Breast epithelium (tissue), 4 donors: ENCODE measurements at regions not wholly inside any gene's neighbourhood (a gene's known extent, or its start where the extent isn't known, plus 50 kb on each side); places are given as distances from the start of the nearest gene placed in this dataset.
A peak's percentile ranks its signal among the peaks of the same experiment; 100 is the strongest.

Experiments used
- DNase-seq, 2 donors: peaks; one replicate each; pipeline ENCODE4 v3.0.0-alpha.2; 2019; ENCODE audit warnings: low spot score in 2 of 2
- H3K27ac ChIP-seq, 2 donors: fragments of 200-600 bp; sonication (generic) in 1 of 2; one replicate each; pipeline ENCODE4 v1.5.1; 2016 to 2019; ENCODE audit warnings: mild to moderate bottlenecking in 1 of 2
- H3K27me3 ChIP-seq, 2 donors: fragments of 200-600 bp; sonication (generic) in 1 of 2; one replicate each; pipeline versions ENCODE4 v1.5.1 to v1.6.0; 2017 to 2019; ENCODE audit warnings: control low read depth in 1 of 2, mild to moderate bottlenecking in 1 of 2
- H3K36me3 ChIP-seq: fragments of 200-600 bp; one replicate; pipeline ENCODE4 v1.5.1; 2019
- H3K4me1 ChIP-seq, 2 donors: fragments of 200-600 bp; sonication (generic); one replicate each; pipeline ENCODE4 v1.5.1; 2016 to 2019; ENCODE audit warnings: control low read depth in 1 of 2
- H3K4me3 ChIP-seq, 3 donors: fragments of 200-600 bp; sonication (generic); 1 replicate in 2 of 3; 2 replicates in 1 of 3; pipeline ENCODE4 v1.5.1; 2016 to 2019; ENCODE audit warnings: mild to moderate bottlenecking in 3 of 3, moderate library complexity in 2 of 3
- H3K9me3 ChIP-seq, 2 donors: fragments of 200-600 bp; sonication (generic) in 1 of 2; one replicate each; pipeline ENCODE4 v1.5.1; 2016 to 2019; ENCODE audit warnings: control low read depth in 1 of 2
- POLR2A ChIP-seq: fragments of 450-650 bp; IDR thresholded peaks from one replicate; pipeline ENCODE4 v1.6.1; 2016; ENCODE audit warnings: antibody characterized with exemption, mild to moderate bottlenecking, moderate library complexity
- POLR2AphosphoS5 ChIP-seq, 3 donors: sonication (generic); formaldehyde crosslinking; IDR thresholded peaks; one replicate each; pipeline ENCODE4 v1.6.1; 2017; ENCODE audit warnings: antibody characterized with exemption in 3 of 3
- intact Hi-C: fragments of 100-400 bp; cut with DNase I; formaldehyde crosslinking; loops from one replicate; pipeline ENCODE4 v1.15.1; 2023; ENCODE audit warnings: low total_unique reads
- TF ChIP-seq, protein P1 (sequence below), 3 donors: fragments of 450-650 bp; IDR thresholded peaks; one replicate each; pipeline ENCODE4 v1.5.1; 2016 to 2017; ENCODE audit warnings: antibody characterized with exemption in 3 of 3, mild to moderate bottlenecking in 3 of 3, moderate library complexity in 3 of 3

DNA sequence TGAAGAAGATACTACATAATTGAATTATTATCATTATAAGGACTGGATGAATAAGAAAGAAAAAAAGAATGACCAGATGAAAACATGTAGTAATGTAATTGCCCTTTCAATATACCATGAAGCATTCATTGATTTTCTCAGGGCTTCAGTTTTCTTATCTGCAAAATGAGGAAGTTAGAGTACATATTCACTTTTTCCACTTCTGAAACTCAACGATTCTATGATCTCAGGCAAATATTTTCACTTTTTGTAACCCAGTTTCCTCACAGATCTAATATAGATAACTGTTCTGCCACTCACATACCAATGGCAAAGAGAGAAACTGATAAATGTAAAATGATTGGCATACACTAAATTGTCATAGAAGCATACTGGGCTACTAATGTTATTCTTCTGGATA lies 856.6 kb upstream of the KLHL1 start:
- Histone ChIP-seq H3K27me3 (no peaks in the 10 kb centered on the region), H3K36me3 (no peaks in the 10 kb centered on the region), H3K27ac (no peak overlapping the region), H3K9me3 (no peaks in the 10 kb centered on the region), H3K4me1 (no peaks in the 10 kb centered on the region), H3K4me3 (no peak overlapping the region)
- no peak for DNase-seq
- TF ChIP-seq POLR2AphosphoS5 (IDR thresholded peaks at IDR 0.05) (no peak), POLR2A (no peak)
- TF ChIP-seq, protein P1, sequence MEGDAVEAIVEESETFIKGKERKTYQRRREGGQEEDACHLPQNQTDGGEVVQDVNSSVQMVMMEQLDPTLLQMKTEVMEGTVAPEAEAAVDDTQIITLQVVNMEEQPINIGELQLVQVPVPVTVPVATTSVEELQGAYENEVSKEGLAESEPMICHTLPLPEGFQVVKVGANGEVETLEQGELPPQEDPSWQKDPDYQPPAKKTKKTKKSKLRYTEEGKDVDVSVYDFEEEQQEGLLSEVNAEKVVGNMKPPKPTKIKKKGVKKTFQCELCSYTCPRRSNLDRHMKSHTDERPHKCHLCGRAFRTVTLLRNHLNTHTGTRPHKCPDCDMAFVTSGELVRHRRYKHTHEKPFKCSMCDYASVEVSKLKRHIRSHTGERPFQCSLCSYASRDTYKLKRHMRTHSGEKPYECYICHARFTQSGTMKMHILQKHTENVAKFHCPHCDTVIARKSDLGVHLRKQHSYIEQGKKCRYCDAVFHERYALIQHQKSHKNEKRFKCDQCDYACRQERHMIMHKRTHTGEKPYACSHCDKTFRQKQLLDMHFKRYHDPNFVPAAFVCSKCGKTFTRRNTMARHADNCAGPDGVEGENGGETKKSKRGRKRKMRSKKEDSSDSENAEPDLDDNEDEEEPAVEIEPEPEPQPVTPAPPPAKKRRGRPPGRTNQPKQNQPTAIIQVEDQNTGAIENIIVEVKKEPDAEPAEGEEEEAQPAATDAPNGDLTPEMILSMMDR (IDR thresholded peaks at IDR 0.05), result no peak
- intact Hi-C loops, result no loop called here

DNA sequence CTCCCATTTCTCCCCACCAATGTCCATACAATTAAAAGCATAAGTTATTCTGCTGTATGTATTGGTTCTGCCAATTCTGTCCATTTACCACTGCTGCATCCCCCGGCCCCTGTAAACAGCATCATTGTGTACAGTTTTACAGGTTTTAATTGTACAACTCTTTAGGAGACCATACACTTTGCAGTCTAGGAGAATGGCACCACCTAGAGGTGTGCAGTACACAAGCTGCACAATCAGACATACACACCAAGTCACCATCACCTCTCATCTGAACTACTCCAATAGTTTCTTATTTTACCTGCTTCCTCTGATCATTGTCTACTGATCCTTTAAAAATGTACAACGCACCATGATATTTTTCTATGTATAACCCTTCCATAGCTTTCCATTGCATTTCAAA lies 855.9 kb upstream of the KLHL1 start:
- no peaks in the 10 kb centered on the region for H3K27me3 ChIP-seq
- no peak overlapping the region for H3K4me3 ChIP-seq
- DNase-seq, result no peak
- no peak overlapping the region for H3K27ac ChIP-seq
- H3K4me1 ChIP-seq, result no peaks in the 10 kb centered on the region
- TF ChIP-seq POLR2AphosphoS5 (IDR thresholded peaks at IDR 0.05), result no peak
- TF ChIP-seq, protein P1 (IDR thresholded peaks at IDR 0.05), result no peak
- no peak for TF ChIP-seq POLR2A
- intact Hi-C loops, result no loop called here
- H3K36me3 ChIP-seq, result no peaks in the 10 kb centered on the region
- H3K9me3 ChIP-seq, result no peaks in the 10 kb centered on the region

DNA sequence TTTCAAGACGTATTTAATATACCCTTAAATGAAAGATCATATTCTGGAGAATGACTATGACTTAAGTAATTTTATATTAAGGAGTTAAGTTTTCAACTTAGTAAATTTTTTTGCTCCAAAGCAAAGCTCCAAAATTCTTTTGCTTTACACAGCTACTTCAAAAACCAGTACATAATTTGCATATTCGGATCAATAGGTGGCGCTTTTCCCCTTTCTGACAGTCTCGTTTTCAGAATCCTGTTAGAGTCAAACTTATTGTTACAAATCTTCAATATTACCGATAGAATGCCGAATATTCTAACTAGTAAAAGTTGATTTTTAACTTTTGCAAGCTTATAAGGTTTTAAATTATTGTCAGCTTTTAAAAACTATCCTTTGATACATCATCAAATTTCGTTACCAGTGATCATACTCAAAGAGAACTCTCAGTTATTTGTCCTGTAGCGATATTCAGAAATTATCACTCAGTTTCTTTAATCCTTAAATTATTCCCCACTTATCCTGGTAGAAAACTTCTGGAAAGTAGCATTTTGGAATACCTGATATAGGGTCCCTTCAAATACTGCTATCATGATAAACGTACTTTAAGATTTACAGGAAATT lies 852.7 kb upstream of the KLHL1 start:
- Histone ChIP-seq H3K27me3 (no peaks in the 10 kb centered on the region), H3K9me3 (no peaks in the 10 kb centered on the region), H3K36me3 (no peaks in the 10 kb centered on the region), H3K4me3 (no peak overlapping the region), H3K4me1 (no peaks in the 10 kb centered on the region), H3K27ac (no peak overlapping the region)
- TF ChIP-seq, protein P1 (IDR thresholded peaks at IDR 0.05), result peak in 1 of 3 donors; percentile 24
- no peak for TF ChIP-seq POLR2AphosphoS5 (IDR thresholded peaks at IDR 0.05)
- DNase-seq, result no peak
- intact Hi-C loops, result no loop called here

DNA sequence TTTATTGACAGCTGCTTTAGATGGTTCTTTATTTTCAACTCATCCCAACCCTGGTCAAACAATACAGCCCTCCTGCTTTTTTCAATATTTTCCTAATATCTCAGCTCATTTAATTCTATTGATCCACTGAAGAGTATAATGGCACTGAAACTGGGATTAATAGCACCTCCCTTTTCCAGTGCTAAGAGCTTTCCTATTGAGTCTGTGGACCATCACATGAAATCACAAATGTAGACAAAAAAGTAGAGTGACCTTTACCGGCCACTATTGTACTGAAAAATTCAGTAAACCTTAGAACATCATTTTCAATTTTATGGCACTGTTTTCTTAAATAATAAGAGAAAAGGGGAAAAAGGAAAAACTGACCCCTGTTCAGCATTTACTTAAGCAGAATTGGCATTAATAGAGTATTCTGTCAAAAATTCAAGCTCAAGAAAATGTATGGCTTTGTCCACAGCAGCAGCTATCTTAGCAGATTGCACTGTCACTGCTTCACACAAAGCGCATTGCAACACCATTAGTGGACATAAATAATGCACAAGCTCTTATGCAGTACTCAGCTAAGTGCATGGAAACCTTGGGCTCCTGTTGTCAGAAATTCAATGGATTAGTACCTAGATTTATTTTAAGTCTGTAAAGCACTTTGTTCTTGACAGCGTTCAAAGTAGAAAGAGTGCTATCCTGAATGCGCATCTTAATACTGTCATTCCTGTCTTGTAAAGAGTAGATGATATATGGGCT lies 851.0 kb upstream of the KLHL1 start:
- H3K4me3 ChIP-seq, result no peak overlapping the region

DNA sequence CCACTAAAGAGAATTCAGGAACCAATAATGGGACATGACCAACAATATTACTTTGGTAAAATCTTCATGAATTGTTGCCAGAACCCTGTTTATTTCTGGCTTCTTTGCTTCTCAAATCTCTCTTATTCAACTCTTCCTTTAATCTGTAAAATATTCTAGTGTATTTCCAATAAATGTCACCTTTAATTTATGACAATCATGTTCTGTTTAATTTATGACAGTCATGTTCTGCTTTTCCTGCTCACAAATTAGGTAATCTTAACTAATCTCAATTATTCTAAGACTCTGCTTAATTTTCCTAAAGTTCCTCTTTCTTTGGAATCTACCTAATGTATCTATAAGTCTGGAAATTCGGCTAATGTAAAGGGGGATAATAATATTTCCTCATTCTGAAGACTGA lies 847.6 kb upstream of the KLHL1 start:
- TF ChIP-seq, protein P1 (IDR thresholded peaks at IDR 0.05), result no peak
- TF ChIP-seq POLR2AphosphoS5 (IDR thresholded peaks at IDR 0.05), result no peak
- Histone ChIP-seq H3K4me3 (no peak overlapping the region), H3K36me3 (no peaks in the 10 kb centered on the region), H3K27ac (no peak overlapping the region), H3K4me1 (no peaks in the 10 kb centered on the region), H3K9me3 (no peaks in the 10 kb centered on the region), H3K27me3 (no peaks in the 10 kb centered on the region)
- intact Hi-C loops, result no loop called here
- no peak for DNase-seq

More for the DNA sequence above, 851.0 kb upstream of the KLHL1 start:
- TF ChIP-seq POLR2AphosphoS5 (IDR thresholded peaks at IDR 0.05), result no peak
- TF ChIP-seq, protein P1 (IDR thresholded peaks at IDR 0.05), result no peak
- no peak for TF ChIP-seq POLR2A
- no peaks in the 10 kb centered on the region for H3K4me1 ChIP-seq
- H3K27me3 ChIP-seq, result no peaks in the 10 kb centered on the region
- H3K27ac ChIP-seq, result no peak overlapping the region
- intact Hi-C loops, result no loop called here
- no peaks in the 10 kb centered on the region for H3K36me3 ChIP-seq
- H3K9me3 ChIP-seq, result no peaks in the 10 kb centered on the region
- DNase-seq, result no peak
